Panc1 (cell line): ENCODE measurements at regions not wholly inside any gene's neighbourhood (a gene's known extent, or its start where the extent isn't known, plus 50 kb on each side); places are given as distances from the start of the nearest gene placed in this dataset.

Source experiments
- ATAC-seq: fragments of 200-7000 bp; cut with Tn5 transposase; 2 replicates; pipeline ENCODE4 v1.9.1; 2020; ENCODE audit warnings: mild to moderate bottlenecking, moderate library complexity
- BruUV-seq: library from RNA; stranded (reverse); fragments of 400-500 nt; replicated peaks from 2 replicates; lab custom pipeline; 2021; lab: Mats Ljungman, UMichigan
- CTCF ChIA-PET: fragments of 300-600 bp; sonication (Branson Sonifier 250); formaldehyde crosslinking; loops from one replicate; lab custom pipeline; 2022; ENCODE audit warnings: antibody characterized with exemption; lab: Charles Lee
- POLR2A ChIA-PET: fragments of 300-600 bp; sonication (Branson Sonifier 250); formaldehyde crosslinking; loops from one replicate; lab custom pipeline; 2022; ENCODE audit warnings: antibody characterized with exemption; lab: Charles Lee
- DNase-seq: peaks from one replicate; pipeline ENCODE4 v3.0.0-alpha.2; 2010; ENCODE audit warnings: low read depth, low spot score
- H3K27ac ChIP-seq: 2 replicates; pipeline ENCODE4 v1.5.1; 2011; ENCODE audit warnings: mild to moderate bottlenecking, low read length, inconsistent platforms
- H3K27me3 ChIP-seq: fragments of 200-500 bp; sonication (Bioruptor generic); 2 replicates; pipeline ENCODE4 v1.6.0; 2014; ENCODE audit warnings: low read length, inconsistent platforms; ENCODE audit not compliant: control insufficient read depth, insufficient read depth
- H3K36me3 ChIP-seq: fragments of 200-500 bp; sonication (Bioruptor generic); 2 replicates; pipeline ENCODE4 v1.5.1; 2014; ENCODE audit warnings: inconsistent platforms, mild to moderate bottlenecking, low read length, moderate library complexity; ENCODE audit not compliant: control insufficient read depth, insufficient read depth
- H3K4me1 ChIP-seq: 2 replicates; pipeline ENCODE4 v1.5.1; 2011; ENCODE audit warnings: inconsistent platforms, mild to moderate bottlenecking, low read length, moderate library complexity; ENCODE audit not compliant: control insufficient read depth, insufficient read depth
- H3K4me3 ChIP-seq, 2 experiments: 2 replicates each; pipeline ENCODE4 v1.5.1; 2011 to 2012; ENCODE audit warnings: low read depth in 2 of 2, low read length in 2 of 2, mild to moderate bottlenecking in 2 of 2, inconsistent platforms in 1 of 2, moderate library complexity in 1 of 2
- H3K9me3 ChIP-seq: fragments of 200-500 bp; sonication (Bioruptor generic); 2 replicates; pipeline ENCODE4 v1.5.1; 2014; ENCODE audit warnings: low read depth, mild to moderate bottlenecking, inconsistent platforms, low read length, moderate library complexity; ENCODE audit not compliant: control insufficient read depth, insufficient read depth
- POLR2AphosphoS5 ChIP-seq: IDR thresholded peaks from 2 replicates; pipeline ENCODE4 v1.6.1; 2012; ENCODE audit warnings: mild to moderate bottlenecking, low read depth, low read length, moderate library complexity
- SIN3A ChIP-seq: IDR thresholded peaks from 2 replicates; pipeline ENCODE4 v1.6.1; 2012; ENCODE audit warnings: low read depth, mild to moderate bottlenecking, low read length, moderate library complexity, borderline replicate concordance; ENCODE audit not compliant: insufficient read depth
- TCF7L2 ChIP-seq: IDR thresholded peaks from 2 replicates; pipeline ENCODE4 v1.6.1; 2011; ENCODE audit warnings: mild to moderate bottlenecking, low read depth, low read length, inconsistent platforms
- in situ Hi-C: cut with HindIII; loops from 2 replicates; pipeline ENCODE4 v1.10.0; 2016; ENCODE audit warnings: low sequenced_read_pairs, low pct_unique_long_range_greater_than_20kb
- intact Hi-C: fragments of 100-400 bp; cut with micrococcal nuclease; formaldehyde crosslinking; loops from one replicate; pipeline ENCODE4 v1.10.0; 2022; ENCODE audit not compliant: unreplicated experiment
- TF ChIP-seq, protein P1 (sequence below), 2 experiments: IDR thresholded peaks; 2 replicates each; pipeline ENCODE4 v1.6.1; 2011 to 2012; ENCODE audit warnings: low read depth in 2 of 2, control low read depth in 1 of 2, low read length in 1 of 2, mild to moderate bottlenecking in 1 of 2, moderate library complexity in 1 of 2; ENCODE audit not compliant: insufficient read depth in 1 of 2
- TF ChIP-seq, protein P2 (sequence below): fragments of 450-650 bp; IDR thresholded peaks from 2 replicates; pipeline ENCODE4 v1.5.1; 2017; ENCODE audit warnings: mild to moderate bottlenecking

DNA sequence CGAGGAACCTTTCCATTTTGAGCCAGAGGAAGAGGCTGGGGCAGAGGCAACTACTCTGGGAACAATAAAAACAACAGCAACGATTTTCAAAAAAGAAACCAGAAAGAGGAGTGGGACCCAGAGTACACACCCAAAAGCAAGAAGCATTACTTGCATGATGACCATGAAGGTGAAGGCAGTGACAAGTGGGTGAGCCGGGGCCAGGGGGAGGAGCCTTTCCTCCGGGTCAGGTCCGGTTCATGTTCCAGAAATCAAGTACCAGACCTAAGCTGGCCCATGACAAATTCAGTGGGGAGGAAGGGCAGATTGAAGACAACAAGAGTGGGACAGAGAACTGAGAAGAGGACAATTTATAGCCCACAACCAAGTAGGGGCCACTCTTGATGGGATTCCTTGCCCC is 77.2 kb upstream of the STT3B start:
- no TSS peak for BruUV-seq
- ATAC-seq (no peak), DNase-seq (no peak)
- Histone ChIP-seq H3K27ac (no peak overlapping the region), H3K4me1 (no peaks in the 10 kb centered on the region), H3K27me3 (no peaks in the 10 kb centered on the region), H3K9me3 (no peaks in the 10 kb centered on the region), H3K36me3 (no peaks in the 10 kb centered on the region), H3K4me3 (no peak overlapping the region)
- intact Hi-C loops (no loop called here), in situ Hi-C loops (no loop called here)
- CTCF ChIA-PET = no interaction called here
- POLR2A ChIA-PET = no interaction called here
- TF ChIP-seq, protein P1, sequence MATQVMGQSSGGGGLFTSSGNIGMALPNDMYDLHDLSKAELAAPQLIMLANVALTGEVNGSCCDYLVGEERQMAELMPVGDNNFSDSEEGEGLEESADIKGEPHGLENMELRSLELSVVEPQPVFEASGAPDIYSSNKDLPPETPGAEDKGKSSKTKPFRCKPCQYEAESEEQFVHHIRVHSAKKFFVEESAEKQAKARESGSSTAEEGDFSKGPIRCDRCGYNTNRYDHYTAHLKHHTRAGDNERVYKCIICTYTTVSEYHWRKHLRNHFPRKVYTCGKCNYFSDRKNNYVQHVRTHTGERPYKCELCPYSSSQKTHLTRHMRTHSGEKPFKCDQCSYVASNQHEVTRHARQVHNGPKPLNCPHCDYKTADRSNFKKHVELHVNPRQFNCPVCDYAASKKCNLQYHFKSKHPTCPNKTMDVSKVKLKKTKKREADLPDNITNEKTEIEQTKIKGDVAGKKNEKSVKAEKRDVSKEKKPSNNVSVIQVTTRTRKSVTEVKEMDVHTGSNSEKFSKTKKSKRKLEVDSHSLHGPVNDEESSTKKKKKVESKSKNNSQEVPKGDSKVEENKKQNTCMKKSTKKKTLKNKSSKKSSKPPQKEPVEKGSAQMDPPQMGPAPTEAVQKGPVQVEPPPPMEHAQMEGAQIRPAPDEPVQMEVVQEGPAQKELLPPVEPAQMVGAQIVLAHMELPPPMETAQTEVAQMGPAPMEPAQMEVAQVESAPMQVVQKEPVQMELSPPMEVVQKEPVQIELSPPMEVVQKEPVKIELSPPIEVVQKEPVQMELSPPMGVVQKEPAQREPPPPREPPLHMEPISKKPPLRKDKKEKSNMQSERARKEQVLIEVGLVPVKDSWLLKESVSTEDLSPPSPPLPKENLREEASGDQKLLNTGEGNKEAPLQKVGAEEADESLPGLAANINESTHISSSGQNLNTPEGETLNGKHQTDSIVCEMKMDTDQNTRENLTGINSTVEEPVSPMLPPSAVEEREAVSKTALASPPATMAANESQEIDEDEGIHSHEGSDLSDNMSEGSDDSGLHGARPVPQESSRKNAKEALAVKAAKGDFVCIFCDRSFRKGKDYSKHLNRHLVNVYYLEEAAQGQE (IDR thresholded peaks at IDR 0.05; ENCODE audit: insufficient read depth in 1 of 2, low read depth in 2 of 2, low read length in 1 of 2) = no peak
- TF ChIP-seq TCF7L2 = no peak
- TF ChIP-seq, protein P2, sequence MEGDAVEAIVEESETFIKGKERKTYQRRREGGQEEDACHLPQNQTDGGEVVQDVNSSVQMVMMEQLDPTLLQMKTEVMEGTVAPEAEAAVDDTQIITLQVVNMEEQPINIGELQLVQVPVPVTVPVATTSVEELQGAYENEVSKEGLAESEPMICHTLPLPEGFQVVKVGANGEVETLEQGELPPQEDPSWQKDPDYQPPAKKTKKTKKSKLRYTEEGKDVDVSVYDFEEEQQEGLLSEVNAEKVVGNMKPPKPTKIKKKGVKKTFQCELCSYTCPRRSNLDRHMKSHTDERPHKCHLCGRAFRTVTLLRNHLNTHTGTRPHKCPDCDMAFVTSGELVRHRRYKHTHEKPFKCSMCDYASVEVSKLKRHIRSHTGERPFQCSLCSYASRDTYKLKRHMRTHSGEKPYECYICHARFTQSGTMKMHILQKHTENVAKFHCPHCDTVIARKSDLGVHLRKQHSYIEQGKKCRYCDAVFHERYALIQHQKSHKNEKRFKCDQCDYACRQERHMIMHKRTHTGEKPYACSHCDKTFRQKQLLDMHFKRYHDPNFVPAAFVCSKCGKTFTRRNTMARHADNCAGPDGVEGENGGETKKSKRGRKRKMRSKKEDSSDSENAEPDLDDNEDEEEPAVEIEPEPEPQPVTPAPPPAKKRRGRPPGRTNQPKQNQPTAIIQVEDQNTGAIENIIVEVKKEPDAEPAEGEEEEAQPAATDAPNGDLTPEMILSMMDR = no peak
- TF ChIP-seq SIN3A = no peak
- no peak for TF ChIP-seq POLR2AphosphoS5

DNA sequence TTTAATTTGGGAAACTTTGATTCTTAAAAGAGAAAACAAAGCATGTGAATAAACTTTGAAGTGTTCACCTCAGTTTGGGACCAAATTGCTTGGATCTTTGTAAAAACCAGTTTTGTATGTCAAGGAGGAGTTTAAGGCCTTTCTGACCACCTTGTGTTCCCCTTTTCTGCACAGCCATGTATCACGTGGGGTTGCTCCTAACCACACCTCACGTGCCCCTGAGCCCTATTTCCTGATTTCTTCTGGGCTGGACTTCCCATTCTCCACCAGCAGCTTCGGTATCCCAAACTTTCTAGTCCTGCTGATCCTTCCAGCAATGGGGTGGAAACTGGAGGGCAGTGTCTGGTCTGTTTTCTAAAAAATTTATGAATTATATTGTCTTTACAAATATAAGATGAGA is 76.4 kb upstream of the STT3B start:
- Histone ChIP-seq H3K9me3 (no peaks in the 10 kb centered on the region), H3K36me3 (no peaks in the 10 kb centered on the region), H3K27ac (no peak overlapping the region), H3K27me3 (no peaks in the 10 kb centered on the region), H3K4me3 (no peak overlapping the region), H3K4me1 (no peaks in the 10 kb centered on the region)
- POLR2A ChIA-PET = no interaction called here
- no peak for TF ChIP-seq POLR2AphosphoS5
- TF ChIP-seq TCF7L2 = no peak
- TF ChIP-seq, protein P2 = no peak
- ATAC-seq (no peak), DNase-seq (no peak)
- intact Hi-C loops = no loop called here
- BruUV-seq = no TSS peak
- CTCF ChIA-PET = no interaction called here
- in situ Hi-C loops = no loop called here

- in situ Hi-C loops = no loop called here
- POLR2A ChIA-PET = no interaction called here
- Histone ChIP-seq H3K9me3 (no peaks in the 10 kb centered on the region), H3K4me1 (no peaks in the 10 kb centered on the region), H3K36me3 (no peaks in the 10 kb centered on the region), H3K27me3 (no peaks in the 10 kb centered on the region), H3K27ac (no peak overlapping the region), H3K4me3 (no peak overlapping the region)
- CTCF ChIA-PET = no interaction called here
- TF ChIP-seq, protein P2 = no peak
- intact Hi-C loops = no loop called here
- DNase-seq (no peak), ATAC-seq (no peak)
- BruUV-seq = no TSS peak
These were observed 71.3 kb upstream of the STT3B start for GRCh38 chr3:31461426-31461825.
